GM19397 (cell line): ENCODE measurements at regions not wholly inside any gene's neighbourhood (a gene's known extent, or its start where the extent isn't known, plus 50 kb on each side); places are given as distances from the start of the nearest gene placed in this dataset.

Experiments
- ATAC-seq: cut with Tn5 transposase; IDR thresholded peaks from one replicate; pipeline ENCODE4 v1.9.1; 2021; ENCODE audit warnings: mild to moderate bottlenecking, moderate library complexity; ENCODE audit not compliant: unreplicated experiment

DNA sequence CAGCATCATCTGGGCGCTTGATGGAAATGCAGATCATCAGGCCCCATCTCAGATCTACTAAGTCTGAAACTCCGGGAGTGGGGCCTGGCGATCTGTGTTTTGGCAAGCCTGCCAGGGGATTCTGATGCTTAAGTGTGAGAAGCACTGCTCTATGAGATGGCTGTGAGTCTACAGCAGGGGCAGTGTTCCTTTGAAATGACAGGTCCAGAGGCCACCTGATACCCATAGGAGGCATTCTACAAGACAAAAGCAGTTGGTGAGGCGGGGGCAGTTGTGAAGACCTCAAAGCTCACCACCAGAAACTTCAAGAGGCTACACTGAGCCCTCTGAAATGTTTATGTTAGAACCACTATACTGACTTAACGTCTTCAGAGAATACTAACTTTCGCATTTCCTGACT, 86.9 kb upstream of the SPATA31D4 start:
- no peak for ATAC-seq

DNA sequence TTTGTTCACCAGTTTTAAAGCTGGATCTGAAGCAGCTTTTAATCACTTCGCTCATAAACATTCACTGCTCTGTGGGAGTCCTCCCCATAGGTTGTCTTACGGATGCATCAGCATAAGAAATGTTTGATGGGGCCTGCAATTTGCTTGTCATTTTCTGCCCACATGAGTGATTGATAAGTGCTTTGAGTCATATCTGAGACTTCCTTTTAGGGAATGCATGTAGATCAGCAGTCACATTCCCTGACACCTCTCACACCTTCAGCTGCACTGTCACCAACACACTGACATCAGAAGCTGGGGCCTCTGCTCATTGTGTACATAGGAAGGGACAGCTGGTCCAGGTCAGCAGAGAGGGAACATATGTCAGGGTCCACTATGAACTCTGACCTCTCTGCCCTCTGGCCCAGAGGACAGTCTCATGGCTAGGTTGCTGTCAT, 84.1 kb upstream of the SPATA31D4 start:
- ATAC-seq: no peak

DNA sequence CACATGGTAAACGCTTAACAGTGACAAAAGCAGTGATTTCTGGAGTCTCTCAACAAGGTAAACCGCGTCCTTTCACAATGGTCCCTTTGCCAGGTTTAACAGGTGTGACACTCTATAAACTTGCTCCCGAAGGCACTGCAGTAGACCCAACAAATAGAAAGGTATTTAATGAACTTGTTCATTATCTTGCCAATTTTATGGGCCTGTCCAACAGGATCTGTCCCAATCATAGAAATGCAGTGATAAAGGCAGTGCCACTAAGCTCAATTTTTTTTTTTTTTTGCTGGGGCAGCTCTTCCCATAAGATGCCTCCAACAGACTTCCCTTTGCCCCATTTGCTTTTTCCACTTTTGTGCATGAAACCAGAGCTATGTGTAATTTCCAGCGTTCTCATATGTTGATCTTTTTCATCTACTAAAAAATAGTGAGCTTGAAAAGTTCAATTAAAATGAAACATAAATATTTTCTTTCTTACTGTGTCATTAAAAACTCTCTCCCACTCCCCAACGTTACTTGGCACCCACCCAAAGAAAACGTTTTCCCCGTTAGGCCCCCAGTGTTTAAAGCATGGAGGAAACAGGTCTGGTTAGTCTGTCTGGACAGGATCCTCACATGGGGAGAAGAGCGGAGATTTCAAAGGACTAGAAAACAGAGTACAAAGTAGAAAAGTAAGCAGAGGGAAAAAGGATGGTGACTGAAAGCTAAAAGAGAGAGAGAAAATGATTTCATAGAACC, 80.9 kb upstream of the SPATA31D4 start:
- no peak for ATAC-seq

DNA sequence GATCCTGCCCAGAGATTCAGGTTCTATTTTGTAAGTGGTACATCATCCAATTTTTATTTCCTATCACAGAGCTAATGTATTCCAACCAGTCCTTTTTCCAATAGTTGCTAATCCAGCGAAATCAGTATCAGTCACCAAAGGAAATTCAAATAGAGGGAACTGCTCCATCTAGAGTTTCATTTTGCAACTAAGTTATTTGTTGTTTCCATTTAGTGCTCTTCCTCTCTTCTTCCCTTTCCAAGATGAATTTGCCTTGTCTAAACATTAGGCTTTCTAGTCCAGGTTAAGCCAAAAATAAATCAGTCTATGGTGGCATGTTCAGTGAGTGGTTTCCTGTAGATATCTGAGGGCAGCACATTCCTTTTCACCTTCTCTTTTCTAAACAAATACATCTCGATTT, 79.8 kb upstream of the SPATA31D4 start:
- no peak for ATAC-seq

DNA sequence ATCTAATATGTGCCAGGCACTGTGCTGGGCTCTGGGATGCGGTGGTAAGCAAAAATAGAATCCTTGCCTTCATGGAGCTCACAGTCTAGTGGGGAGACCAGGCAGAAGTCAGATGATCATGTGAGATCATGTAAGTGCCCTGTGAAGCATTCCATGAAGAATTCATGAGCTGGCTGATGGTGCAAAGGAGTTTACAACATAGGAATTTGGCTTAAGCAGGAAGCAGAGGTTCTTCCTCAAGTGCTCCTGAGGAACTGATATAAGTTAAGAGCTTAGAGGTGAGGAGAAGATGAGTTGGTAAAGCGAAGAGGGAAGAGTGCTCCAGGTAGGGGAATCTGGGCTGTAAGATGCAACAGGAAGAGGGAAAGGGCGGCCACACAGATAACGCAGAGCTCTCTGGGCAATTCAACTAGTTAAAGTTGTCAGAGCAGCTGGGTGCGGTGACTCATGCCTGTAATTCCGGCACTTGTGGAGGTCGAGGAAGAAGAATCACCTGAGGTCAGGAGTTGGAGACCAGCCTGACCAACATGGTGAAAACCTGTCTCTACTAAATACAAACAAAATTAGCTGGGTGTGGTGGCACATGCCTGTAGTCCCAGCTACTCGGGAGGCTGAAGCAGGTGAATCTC, 78.5 kb upstream of the SPATA31D4 start:
- ATAC-seq: no peak

DNA sequence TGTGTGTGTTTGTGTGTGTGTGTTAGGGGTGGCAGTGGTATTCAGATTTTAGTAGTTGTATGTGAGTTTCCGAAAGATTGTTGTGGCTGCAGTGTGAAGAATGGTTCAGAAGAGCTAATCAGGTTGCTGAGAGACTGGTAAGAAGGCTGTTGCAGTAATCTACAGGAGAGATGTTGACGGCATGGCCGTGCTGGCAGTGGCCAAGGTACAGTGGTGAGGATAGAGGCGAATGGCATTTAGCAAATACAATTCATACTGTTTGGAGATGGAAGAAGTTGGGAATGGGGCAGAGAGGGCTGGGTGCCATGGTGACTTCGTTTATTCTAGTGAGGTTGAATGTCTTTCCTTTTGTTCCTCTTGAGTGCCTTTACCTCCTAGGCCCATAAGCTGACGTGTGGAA, 77.5 kb upstream of the SPATA31D4 start:
- ATAC-seq: no peak

DNA sequence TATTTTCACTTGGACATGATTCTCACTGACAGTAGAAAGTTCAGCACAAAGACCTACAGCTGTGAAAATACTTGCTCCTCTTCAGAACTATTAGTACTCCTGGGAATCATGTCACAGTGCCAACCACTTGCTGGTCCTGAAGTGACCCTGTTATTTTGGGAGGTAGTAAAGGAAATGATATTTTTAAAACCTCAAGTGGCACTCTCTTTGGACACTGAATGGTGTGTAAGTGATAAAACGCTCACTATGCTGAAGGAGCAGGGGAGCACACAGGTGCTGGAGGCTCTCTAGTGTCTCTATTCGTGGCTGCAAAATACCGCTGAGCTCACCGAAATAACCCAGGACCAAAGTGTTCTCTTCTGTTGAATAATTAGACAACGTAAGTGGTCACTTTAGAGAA, 76.9 kb upstream of the SPATA31D4 start:
- ATAC-seq: no peak

DNA sequence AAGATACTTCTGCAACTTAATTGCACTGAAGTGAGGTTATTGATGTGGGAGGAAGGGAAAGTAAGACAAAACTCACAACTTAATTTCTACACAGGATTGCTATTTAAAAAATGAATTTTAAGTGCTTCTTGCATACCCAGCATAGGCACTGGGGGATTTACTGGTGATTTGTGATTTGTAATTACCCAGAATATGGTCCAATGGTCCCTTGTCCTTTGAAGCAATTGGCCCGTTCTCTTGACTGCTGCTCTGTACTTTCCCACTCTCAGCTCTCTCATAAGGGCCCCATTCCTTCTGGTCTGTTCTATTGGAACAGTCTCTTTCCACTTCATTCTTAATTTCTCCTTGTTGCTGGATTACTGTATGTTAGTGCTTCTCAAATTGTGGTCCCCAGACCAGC, 75.4 kb upstream of the SPATA31D4 start:
- no peak for ATAC-seq

DNA sequence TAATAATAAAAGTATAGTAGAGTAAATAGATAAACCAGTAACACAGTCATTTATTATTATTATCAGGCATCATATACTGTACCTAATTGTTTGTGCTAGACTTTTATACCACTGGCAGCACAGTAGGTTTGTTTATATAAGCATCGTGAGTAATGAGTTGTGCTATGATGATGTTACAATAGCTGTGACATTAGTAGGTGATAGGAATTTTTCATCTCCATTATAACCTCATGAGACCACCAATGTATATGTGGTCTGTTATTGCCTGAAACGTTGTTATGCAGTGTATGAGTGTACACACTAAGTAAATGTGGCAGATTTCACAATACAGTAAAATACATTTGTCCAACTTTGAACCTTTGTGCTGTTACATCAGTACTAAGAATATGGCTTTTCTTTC, 72.7 kb upstream of the SPATA31D4 start:
- ATAC-seq: no peak

DNA sequence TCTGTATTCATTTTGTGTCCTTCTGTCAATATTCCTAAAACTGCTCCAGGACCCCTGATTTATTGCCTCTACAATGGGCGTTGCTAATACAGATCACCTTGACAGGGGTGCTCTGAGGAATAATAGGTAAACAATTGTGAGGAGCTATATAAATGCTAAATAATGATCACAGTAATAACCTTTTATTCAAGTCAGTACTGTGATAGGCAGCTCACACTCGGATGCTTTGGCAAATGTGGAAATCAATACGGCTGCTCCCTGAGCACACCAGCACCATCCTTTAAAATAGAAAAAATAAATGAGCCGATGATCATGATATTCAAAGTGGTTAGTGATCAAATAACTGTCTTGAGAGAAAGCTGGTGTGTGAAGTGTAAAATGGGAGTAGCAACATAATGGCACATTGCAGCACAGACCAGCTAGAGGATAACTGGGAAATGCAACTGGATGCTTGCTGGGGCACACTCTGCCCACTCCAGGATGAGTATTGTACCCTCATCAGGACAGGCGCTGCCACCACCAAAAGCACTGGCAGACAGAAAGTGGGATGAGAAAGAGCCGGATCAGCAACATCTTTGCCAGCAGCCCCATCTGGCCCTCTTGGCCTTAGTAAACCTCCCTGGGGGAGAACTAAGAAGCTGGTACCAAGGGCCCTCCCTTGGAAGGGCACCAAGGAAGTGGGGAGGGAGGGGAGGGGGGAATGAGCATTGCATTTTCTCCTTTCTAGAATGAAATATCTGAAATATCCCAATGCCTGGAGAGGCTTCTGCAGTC, 69.4 kb upstream of the SPATA31D4 start:
- ATAC-seq: no peak

DNA sequence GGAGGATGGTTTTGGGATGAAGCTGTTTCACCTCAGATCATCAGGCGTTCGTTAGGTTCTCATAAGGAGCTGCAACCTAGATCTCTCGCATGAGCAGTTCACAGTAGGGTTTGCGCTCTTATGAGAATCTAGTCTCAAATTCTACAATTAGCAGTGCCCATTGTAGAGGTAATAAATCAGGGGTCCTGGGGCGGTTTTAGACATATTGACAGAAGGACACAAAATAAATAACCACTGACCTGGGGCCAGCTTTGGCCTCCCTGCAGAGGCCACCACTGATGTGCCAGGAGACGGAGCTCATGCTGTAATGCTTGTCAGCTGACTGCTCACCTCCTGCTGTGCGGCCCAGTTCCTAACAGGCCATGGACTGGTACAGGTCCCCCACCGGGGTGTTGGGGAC, 67.6 kb upstream of the SPATA31D4 start:
- no peak for ATAC-seq

DNA sequence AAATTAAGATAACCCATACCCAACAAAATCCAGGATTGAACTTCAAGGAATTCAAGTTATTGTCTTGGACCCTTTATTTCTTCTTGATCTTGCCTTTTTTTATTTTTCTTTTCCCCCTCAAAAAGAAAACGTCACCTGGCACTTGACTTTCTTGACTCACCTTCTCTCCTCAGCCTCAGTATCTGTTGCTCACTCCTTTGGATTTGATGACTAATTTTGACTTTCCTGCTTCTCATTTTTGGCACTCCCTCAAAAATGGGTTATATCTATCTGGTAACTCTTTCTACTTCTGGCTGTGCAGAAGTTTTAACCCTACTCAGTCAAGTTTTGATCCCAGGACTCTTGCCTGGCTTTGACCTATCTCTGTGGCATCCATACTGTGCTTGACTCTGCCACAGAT, 66.6 kb upstream of the SPATA31D4 start:
- no peak for ATAC-seq

DNA sequence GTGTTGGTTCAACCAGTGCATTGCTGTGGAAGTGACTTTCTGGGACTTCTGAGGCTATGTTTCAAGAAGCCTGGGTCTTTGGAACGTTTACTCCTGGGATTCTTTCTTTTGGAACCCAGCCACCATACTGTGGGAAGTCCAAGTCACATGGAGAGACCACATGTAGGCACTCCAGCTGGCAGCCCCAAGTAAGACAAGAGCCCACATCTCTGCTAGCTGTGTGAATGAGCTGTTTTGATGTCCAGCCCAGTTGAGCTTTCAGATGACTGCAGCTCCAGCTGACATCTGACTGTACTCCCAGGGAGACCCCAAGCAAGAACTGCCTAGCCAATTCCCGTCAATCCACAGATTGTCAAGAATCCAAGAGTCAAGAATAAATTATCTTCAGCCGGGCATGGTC, 60.1 kb upstream of the SPATA31D4 start:
- no peak for ATAC-seq

DNA sequence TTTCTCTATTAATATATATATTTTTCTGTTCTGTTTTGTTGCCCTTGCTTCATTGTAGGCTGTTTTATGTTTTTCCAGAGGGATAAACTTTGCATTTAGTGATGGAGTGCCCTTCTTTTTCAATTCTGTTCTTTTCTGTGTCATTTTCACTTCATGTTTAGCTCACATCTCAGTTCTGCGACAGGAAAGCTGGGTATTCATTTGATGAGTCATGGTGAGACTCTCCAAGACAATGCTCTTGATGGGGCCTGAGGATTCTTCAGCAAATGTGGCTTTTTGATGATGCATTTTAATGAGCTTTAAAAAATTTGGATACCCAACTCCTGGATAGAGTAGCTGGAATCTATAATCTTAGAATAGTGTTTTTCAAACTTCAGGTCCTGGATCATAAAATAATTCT, 56.5 kb upstream of the SPATA31D4 start:
- no peak for ATAC-seq

DNA sequence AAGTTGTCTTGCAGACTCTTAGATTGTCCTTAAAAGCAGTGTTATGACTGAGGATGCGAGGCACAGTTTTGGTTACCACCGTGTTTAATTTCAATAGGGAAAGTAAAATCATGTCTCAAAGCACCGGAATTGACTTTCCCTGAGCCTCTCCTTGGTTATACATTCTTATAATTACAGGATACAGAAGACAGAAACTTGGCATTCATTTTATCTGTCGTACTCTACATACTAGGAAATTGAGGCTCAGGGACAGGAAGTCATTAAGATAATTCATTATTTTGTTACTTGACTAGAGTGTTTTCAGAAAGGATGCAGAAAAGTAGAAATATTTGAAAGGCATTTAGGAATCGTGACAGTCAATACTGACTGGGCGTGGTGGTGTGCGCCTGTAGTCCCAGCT, 54.0 kb upstream of the SPATA31D4 start:
- ATAC-seq: no peak

DNA sequence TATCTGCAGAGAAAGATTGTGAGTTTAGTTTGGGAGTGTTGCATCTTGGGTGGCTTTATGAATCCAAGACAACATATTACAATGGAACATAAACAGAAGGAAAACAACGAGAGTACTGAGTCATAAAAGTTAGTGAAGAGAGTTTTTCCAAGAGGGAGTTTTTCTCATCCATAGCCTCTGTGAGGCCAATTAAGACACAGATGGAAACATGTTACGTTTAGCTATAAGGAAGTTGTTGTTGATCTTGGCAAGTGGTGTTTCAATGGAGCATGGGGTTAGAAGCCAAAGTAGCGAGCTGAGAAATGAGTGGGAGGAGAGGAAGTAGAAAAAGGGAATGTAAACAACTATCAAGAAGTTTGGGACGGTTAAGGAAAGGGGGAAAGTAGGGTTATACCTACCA, 53.3 kb upstream of the SPATA31D4 start:
- no peak for ATAC-seq

DNA sequence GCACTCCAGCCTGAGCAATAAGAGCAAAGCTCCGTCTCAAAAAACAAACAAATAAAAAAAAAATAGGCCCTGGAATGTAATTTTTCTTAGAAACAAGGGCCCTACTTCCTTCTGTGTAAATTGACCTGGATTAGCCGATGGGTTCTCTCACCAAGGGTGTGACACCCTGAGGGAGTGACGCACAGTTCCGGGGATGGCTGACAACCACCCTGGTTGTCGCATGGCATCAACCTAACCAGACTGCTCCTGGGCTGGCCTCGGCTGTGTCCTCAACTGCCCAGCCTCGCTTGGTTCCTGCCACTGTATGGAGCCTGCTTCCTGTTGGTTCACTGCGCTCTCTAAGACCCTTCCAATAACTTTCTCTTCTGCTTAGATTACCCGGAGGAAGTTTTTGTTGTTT, 51.2 kb upstream of the SPATA31D4 start:
- no peak for ATAC-seq
